OCI-LY3 (cell line): ENCODE measurements at regions not wholly inside any gene's neighbourhood (a gene's known extent, or its start where the extent isn't known, plus 50 kb on each side); places are given as distances from the start of the nearest gene placed in this dataset.

ENCODE experiments used
- CTCF ChIP-seq: fragments of 200-600, 300-600 bp; sonication (generic); IDR thresholded peaks from 2 replicates; pipeline ENCODE4 v1.5.1; 2014; ENCODE audit warnings: antibody characterized with exemption, low read length, low read depth
- EZH2phosphoT487 ChIP-seq: fragments of 200-600 bp; shearing (Covaris generic); IDR thresholded peaks from 2 replicates; pipeline ENCODE4 v1.6.1; 2018; ENCODE audit warnings: antibody characterized with exemption, mixed run types, low read depth

- TF ChIP-seq EZH2phosphoT487 (no peak), CTCF (no peak)
Observed at GRCh38 chr3:78426454-78426853, 1341.3 kb downstream of the ROBO1 start.
